GM12878 (cell line): ENCODE measurements at regions not wholly inside any gene's neighbourhood (a gene's known extent, or its start where the extent isn't known, plus 50 kb on each side); places are given as distances from the start of the nearest gene placed in this dataset.

Experiments used
- ATAC-seq: fragments of 200-7000 bp; cut with Tn5 transposase; 3 replicates; pipeline ENCODE4 v1.9.1; 2020; ENCODE audit warnings: mild to moderate bottlenecking, moderate library complexity
- BruUV-seq: library from RNA; stranded (reverse); fragments of 400-500 nt; replicated peaks from 2 replicates; lab custom pipeline; 2021; lab: Mats Ljungman, UMichigan
- CTCF ChIA-PET: fragments of 300-600 bp; sonication (Branson Sonifier 250); formaldehyde crosslinking; extraction: SDS; loops from one replicate; lab custom pipeline; 2021; ENCODE audit warnings: inconsistent platforms; lab: Yijun Ruan, JAX
- POLR2A ChIA-PET: fragments of 350-600 bp; formaldehyde crosslinking; extraction: SDS; loops from one replicate; lab custom pipeline; 2021; ENCODE audit warnings: inconsistent platforms; lab: Charles Lee
- RAD21 ChIA-PET: fragments of 300-600 bp; sonication (Branson Sonifier 250); formaldehyde crosslinking; loops from one replicate; lab custom pipeline; 2023; ENCODE audit warnings: antibody characterized with exemption; ENCODE audit not compliant: unreplicated experiment; lab: Charles Lee
- SMC1A ChIA-PET: fragments of 300-600 bp; sonication (Branson Sonifier 250); formaldehyde crosslinking; loops from one replicate; lab custom pipeline; 2023; ENCODE audit not compliant: unreplicated experiment, uncharacterized antibody; lab: Charles Lee
- DNase-seq: peaks from one replicate; pipeline ENCODE4 v3.0.0-alpha.2; 2011; ENCODE audit warnings: low read depth, low spot score
- FAIRE-seq: peaks from 3 replicates; lab custom pipeline; 2011; peaks lifted over from hg19 to GRCh38; lab: Jason Lieb, UNC
- H2AFZ ChIP-seq: 2 replicates; pipeline ENCODE4 v1.6.0; 2011; ENCODE audit warnings: low read depth, low read length, control low read depth; ENCODE audit not compliant: control insufficient read depth
- H3K27ac ChIP-seq: 2 replicates; pipeline ENCODE4 v1.5.1; 2011; ENCODE audit warnings: control low read depth; ENCODE audit not compliant: control insufficient read depth, insufficient read depth
- H3K27me3 ChIP-seq, 2 experiments: replicated peaks in 1 of 2; 2 replicates each; pipeline versions ENCODE4 v1.6.0 to v1.6.1; 2011; ENCODE audit warnings: low read length in 1 of 2; ENCODE audit not compliant: control insufficient read depth in 2 of 2, insufficient read depth in 2 of 2
- H3K36me3 ChIP-seq, 2 experiments: 2 replicates each; pipeline ENCODE4 v1.5.1; 2011; ENCODE audit warnings: low read length in 1 of 2; ENCODE audit not compliant: control insufficient read depth in 2 of 2, insufficient read depth in 2 of 2
- H3K4me1 ChIP-seq: 2 replicates; pipeline ENCODE4 v1.6.1; 2011; ENCODE audit warnings: mild to moderate bottlenecking, low read length, moderate library complexity, mixed read lengths; ENCODE audit not compliant: control insufficient read depth, insufficient read depth
- H3K4me2 ChIP-seq: 2 replicates; pipeline ENCODE4 v1.6.0; 2011; ENCODE audit warnings: control low read depth; ENCODE audit not compliant: control insufficient read depth, insufficient read depth
- H3K4me3 ChIP-seq: fragments of 200-600 bp; sonication (generic); 2 replicates; pipeline ENCODE4 v1.5.1; 2016
- H3K79me2 ChIP-seq: 2 replicates; pipeline ENCODE4 v1.6.0; 2011; ENCODE audit warnings: low read length; ENCODE audit not compliant: control insufficient read depth, insufficient read depth
- H3K9ac ChIP-seq: 2 replicates; pipeline ENCODE4 v1.8.0; 2011; ENCODE audit warnings: low read length, control low read depth, mixed read lengths; ENCODE audit not compliant: control insufficient read depth, insufficient read depth
- H3K9me3 ChIP-seq: replicated peaks from 3 replicates; pipeline ENCODE4 v1.5.1; 2011; ENCODE audit warnings: mild to moderate bottlenecking, low read length; ENCODE audit not compliant: control insufficient read depth, insufficient read depth
- H4K20me1 ChIP-seq: 2 replicates; pipeline ENCODE4 v1.6.0; 2011; ENCODE audit not compliant: control insufficient read depth, insufficient read depth
- ATF3 ChIP-seq: IDR thresholded peaks from 2 replicates; pipeline ENCODE4 v1.6.1; 2011; ENCODE audit warnings: low read depth, mild to moderate bottlenecking, low read length, moderate library complexity, borderline replicate concordance; ENCODE audit errors: extremely low read depth
- CBX5 ChIP-seq: sonication (generic); IDR thresholded peaks from 2 replicates; pipeline ENCODE4 v1.6.1; 2016; ENCODE audit warnings: low read depth, moderate library complexity, mild to moderate bottlenecking, inconsistent platforms
- CEBPZ ChIP-seq: fragments of 150-350 bp; IDR thresholded peaks from 2 replicates; pipeline ENCODE4 v1.6.1; 2016; ENCODE audit warnings: low read depth, low read length
- KLF5 ChIP-seq: fragments of 450-650 bp; IDR thresholded peaks from 2 replicates; pipeline ENCODE4 v1.6.1; 2014; ENCODE audit warnings: mild to moderate bottlenecking; ENCODE audit not compliant: partially characterized antibody
- MXI1 ChIP-seq: fragments of 150-350 bp; IDR thresholded peaks from 2 replicates; pipeline ENCODE4 v1.6.1; 2011; ENCODE audit warnings: low read depth, mild to moderate bottlenecking, inconsistent platforms, low read length, improper control_type of control experiment
- ZBTB11 ChIP-seq: fragments of 450-650 bp; formaldehyde crosslinking; IDR thresholded peaks from 2 replicates; pipeline ENCODE4 v1.5.0; 2022; ENCODE audit warnings: mild to moderate bottlenecking, missing genetic modification characterization
- WGBS: methylation state at CpG from one replicate; pipeline ENCODE4 v1.1.6; 2016; ENCODE audit warnings: low lambda C conversion rate; ENCODE audit not compliant: insufficient replicate concordance, insufficient coverage; ENCODE audit errors: missing lambda C conversion rate; 5-methylcytosine and 5-hydroxymethylcytosine counted together
- in situ Hi-C: fragments of 300-500 bp; cut with MboI; formaldehyde crosslinking; loops from 9 replicates; pipeline ENCODE4 v1.14.3; 2018; ENCODE audit warnings: mixed read lengths
- intact Hi-C: fragments of 100-400 bp; cut with micrococcal nuclease; formaldehyde crosslinking; loops from one replicate; pipeline ENCODE4 v1.14.2; 2022; ENCODE audit not compliant: unreplicated experiment

- SMC1A ChIA-PET: no interaction called here
- FAIRE-seq (no peak), DNase-seq (no peak), ATAC-seq (no peak)
- POLR2A ChIA-PET: no interaction called here
- no peak overlapping the region for H3K27ac ChIP-seq
- RAD21 ChIA-PET: no interaction called here
- no peaks in the 10 kb centered on the region for H3K36me3 ChIP-seq
- intact Hi-C loops: no loop called here
- TF ChIP-seq CBX5 (no peak), KLF5 (no peak), MXI1 (no peak), CEBPZ (no peak), ZBTB11 (no peak), ATF3 (no peak)
- no peaks in the 10 kb centered on the region for H3K79me2 ChIP-seq
- BruUV-seq: no TSS peak
- in situ Hi-C loops: no loop called here
- H4K20me1 ChIP-seq: no peaks in the 10 kb centered on the region
- no peak overlapping the region for H2AFZ ChIP-seq
- no peak overlapping the region for H3K4me2 ChIP-seq
- H3K4me3 ChIP-seq: no peak overlapping the region
- H3K27me3 ChIP-seq: peaks cover 0 to 3% of the 10 kb centered on the region in 2 experiments; a peak in 1 of 4 replicates
- no peaks in the 10 kb centered on the region for H3K9me3 ChIP-seq
- CTCF ChIA-PET: interaction anchor here (1.3 kb wide), 1 partner anchor 9 kb away, joined by 4 read pairs; no protein-coding TSS in a partner anchor
- no peak overlapping the region for H3K9ac ChIP-seq
- WGBS: 47% methylated on average over 2 of the region's 2 CpGs
- H3K4me1 ChIP-seq: no peaks in the 10 kb centered on the region
Observed at GRCh38 chr1:81314513-81315233, 486.1 kb upstream of the ADGRL2 start.
